GM18951 (cell line): ENCODE measurements at regions not wholly inside any gene's neighbourhood (a gene's known extent, or its start where the extent isn't known, plus 50 kb on each side); places are given as distances from the start of the nearest gene placed in this dataset.
"Not testable (repeated sequence)": the region's sequence is repeated elsewhere in the genome, so short reads cannot be mapped to it uniquely, and the experiment has no call there.

ENCODE experiments used
- POLR2A ChIP-seq: IDR thresholded peaks from 4 replicates; pipeline ENCODE4 v1.6.1; 2011; ENCODE audit warnings: mild to moderate bottlenecking; ENCODE audit not compliant: insufficient read length, insufficient read depth; ENCODE audit errors: extremely low read depth
- in situ Hi-C: fragments of 300-500 bp; cut with MboI; formaldehyde crosslinking; loops from one replicate; pipeline ENCODE4 v1.12.0; 2022; ENCODE audit warnings: low sequenced_read_pairs, mixed read lengths, inconsistent platforms; ENCODE audit not compliant: unreplicated experiment

DNA sequence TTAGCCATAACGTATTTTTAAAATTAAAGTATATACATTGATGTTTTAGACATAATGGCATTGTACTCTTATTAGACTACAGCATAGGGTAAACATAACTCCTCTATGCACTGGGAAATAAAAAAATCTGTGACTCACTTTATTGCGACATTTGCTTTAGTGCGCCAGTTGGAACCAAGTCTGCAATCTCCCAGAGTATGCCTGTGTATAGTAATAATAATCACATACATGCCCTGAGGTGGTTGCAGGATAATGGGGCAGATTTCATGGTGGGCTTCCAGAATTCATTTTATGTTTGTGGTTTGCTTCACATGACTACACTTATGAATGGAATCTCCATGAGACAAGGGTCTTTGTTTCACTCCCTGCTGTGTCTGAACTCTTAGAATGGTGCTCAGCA lies 66.9 kb upstream of the N4BP1 start:
- TF ChIP-seq POLR2A, result no peak
- in situ Hi-C loops, result loop anchor here (25.0 kb wide), 1 partner anchor 685 kb away; the partner anchor contains the start of gene C16orf78

DNA sequence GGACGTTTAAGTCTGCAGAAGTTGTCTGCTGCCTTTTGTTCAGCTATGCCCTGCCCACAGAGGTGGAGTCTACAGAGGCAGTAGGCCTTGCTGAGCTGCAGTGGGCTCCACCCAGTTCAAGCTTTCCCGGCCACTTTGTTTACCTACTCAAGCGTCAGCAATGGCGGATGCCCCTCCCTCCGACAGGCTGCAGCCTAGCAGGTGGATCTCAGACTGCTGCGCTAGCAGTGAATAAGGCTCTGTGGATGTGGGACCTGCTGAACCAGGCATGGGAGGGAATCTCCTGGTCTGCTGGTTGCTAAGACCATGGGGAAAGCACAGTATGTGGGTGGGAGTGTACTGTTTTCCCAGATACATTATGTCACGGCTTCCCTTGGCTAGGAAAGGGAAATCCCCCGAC lies 58.2 kb upstream of the N4BP1 start:
- in situ Hi-C loops, result not testable (repeated sequence)

DNA sequence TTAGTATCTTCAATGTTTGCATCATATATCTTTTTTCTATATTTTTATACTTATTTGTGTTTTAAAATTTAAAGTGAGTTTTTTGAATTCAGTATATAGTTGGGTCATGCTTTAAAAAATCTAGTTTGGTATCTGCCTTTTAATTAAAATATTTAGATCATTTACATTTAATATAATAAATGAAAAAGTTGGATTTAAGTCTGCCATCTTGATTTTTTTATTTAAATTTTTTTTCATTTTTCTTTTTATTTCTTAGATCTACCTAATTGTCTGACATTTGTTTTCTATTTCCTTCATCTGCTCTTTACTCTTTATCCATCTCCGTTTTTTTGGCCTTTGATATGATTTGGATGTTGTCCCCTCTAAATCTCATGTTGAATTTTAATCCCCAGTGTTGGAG lies 50.0 kb upstream of the N4BP1 start:
- no peak for TF ChIP-seq POLR2A
- in situ Hi-C loops, result no loop called here
